Loucy (cell line): ENCODE measurements at regions not wholly inside any gene's neighbourhood (a gene's known extent, or its start where the extent isn't known, plus 50 kb on each side); places are given as distances from the start of the nearest gene placed in this dataset.

ENCODE experiments used
- EZH2phosphoT487 ChIP-seq: fragments of 200-600 bp; IDR thresholded peaks from 2 replicates; pipeline ENCODE4 v1.6.1; 2018; ENCODE audit warnings: antibody characterized with exemption, mild to moderate bottlenecking, moderate library complexity, borderline replicate concordance
- TF ChIP-seq, protein P1 (sequence below): fragments of 200-600 bp; sonication (generic); conservative IDR thresholded peaks from 2 replicates; pipeline ENCODE4 v1.5.1; 2014; ENCODE audit warnings: mild to moderate bottlenecking, antibody characterized with exemption, low read length

- TF ChIP-seq, protein P1, sequence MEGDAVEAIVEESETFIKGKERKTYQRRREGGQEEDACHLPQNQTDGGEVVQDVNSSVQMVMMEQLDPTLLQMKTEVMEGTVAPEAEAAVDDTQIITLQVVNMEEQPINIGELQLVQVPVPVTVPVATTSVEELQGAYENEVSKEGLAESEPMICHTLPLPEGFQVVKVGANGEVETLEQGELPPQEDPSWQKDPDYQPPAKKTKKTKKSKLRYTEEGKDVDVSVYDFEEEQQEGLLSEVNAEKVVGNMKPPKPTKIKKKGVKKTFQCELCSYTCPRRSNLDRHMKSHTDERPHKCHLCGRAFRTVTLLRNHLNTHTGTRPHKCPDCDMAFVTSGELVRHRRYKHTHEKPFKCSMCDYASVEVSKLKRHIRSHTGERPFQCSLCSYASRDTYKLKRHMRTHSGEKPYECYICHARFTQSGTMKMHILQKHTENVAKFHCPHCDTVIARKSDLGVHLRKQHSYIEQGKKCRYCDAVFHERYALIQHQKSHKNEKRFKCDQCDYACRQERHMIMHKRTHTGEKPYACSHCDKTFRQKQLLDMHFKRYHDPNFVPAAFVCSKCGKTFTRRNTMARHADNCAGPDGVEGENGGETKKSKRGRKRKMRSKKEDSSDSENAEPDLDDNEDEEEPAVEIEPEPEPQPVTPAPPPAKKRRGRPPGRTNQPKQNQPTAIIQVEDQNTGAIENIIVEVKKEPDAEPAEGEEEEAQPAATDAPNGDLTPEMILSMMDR = no peak
- no peak for TF ChIP-seq EZH2phosphoT487
Measured at GRCh38 chr3:59546522-59546921, 496.7 kb upstream of the CFAP20DC start.
